Caco-2 (cell line): ENCODE measurements at regions not wholly inside any gene's neighbourhood (a gene's known extent, or its start where the extent isn't known, plus 50 kb on each side); places are given as distances from the start of the nearest gene placed in this dataset.

ENCODE experiments used
- BruUV-seq: library from RNA; stranded (reverse); fragments of 400-500 nt; replicated peaks from 2 replicates; lab custom pipeline; 2021; lab: Mats Ljungman, UMichigan
- CTCF ChIA-PET: fragments of 300-600 bp; sonication (Branson Sonifier 250); formaldehyde crosslinking; loops from one replicate; lab custom pipeline; 2022; ENCODE audit warnings: antibody characterized with exemption; lab: Charles Lee
- POLR2A ChIA-PET: fragments of 300-600 bp; sonication (Branson Sonifier 250); formaldehyde crosslinking; loops from one replicate; lab custom pipeline; 2022; ENCODE audit warnings: antibody characterized with exemption; lab: Charles Lee
- DNase-seq, 2 experiments: peaks; one replicate each; pipeline versions ENCODE4 v3.0.0 to v3.0.0-alpha.2; 2020 to 2022
- H3K27me3 ChIP-seq: replicated peaks from 2 replicates; pipeline ENCODE4 v1.6.0; 2011; ENCODE audit warnings: low read length; ENCODE audit not compliant: control insufficient read depth, insufficient read depth
- H3K36me3 ChIP-seq: 2 replicates; pipeline ENCODE4 v1.5.1; 2011; ENCODE audit warnings: low read length; ENCODE audit not compliant: control insufficient read depth, insufficient read depth
- H3K4me1 ChIP-seq: fragments of 250-450 bp; sonication (Bioruptor Pico); 2 replicates; pipeline ENCODE4 v1.5.1; 2020; ENCODE audit warnings: mild to moderate bottlenecking
- H3K4me3 ChIP-seq: 2 replicates; pipeline ENCODE4 v1.5.1; 2011; ENCODE audit warnings: low read depth, mild to moderate bottlenecking, control low read depth, low read length
- H3K9me3 ChIP-seq: fragments of 250-450 bp; sonication (Bioruptor Pico); 2 replicates; pipeline ENCODE4 v1.5.1; 2020; ENCODE audit warnings: mild to moderate bottlenecking, moderate library complexity
- H3K27ac Mint-ChIP-seq: one replicate; pipeline ENCODE4 v1.8.0; 2022; ENCODE audit warnings: mixed read lengths; ENCODE audit not compliant: unreplicated experiment
- H3K27me3 Mint-ChIP-seq: one replicate; pipeline ENCODE4 v1.8.0; 2022; ENCODE audit warnings: mixed read lengths; ENCODE audit not compliant: insufficient read depth, unreplicated experiment
- H3K36me3 Mint-ChIP-seq: one replicate; pipeline ENCODE4 v1.8.0; 2022; ENCODE audit warnings: mild to moderate bottlenecking, mixed read lengths; ENCODE audit not compliant: insufficient read depth, unreplicated experiment
- H3K4me1 Mint-ChIP-seq: one replicate; pipeline ENCODE4 v1.8.0; 2022; ENCODE audit warnings: low read depth, mixed read lengths; ENCODE audit not compliant: unreplicated experiment
- H3K4me3 Mint-ChIP-seq: one replicate; pipeline ENCODE4 v1.8.0; 2022; ENCODE audit warnings: mild to moderate bottlenecking, moderate library complexity, mixed read lengths; ENCODE audit not compliant: unreplicated experiment
- H3K9me3 Mint-ChIP-seq: one replicate; pipeline ENCODE4 v1.8.0; 2022; ENCODE audit warnings: mixed read lengths; ENCODE audit not compliant: unreplicated experiment
- CTCF ChIP-seq, 2 experiments: fragments of 200-600 bp in 1 of 2; IDR thresholded peaks; 1 replicate in 1 of 2; 2 replicates in 1 of 2; pipeline versions ENCODE4 v1.5.1 to v1.8.0; 2011 to 2022; ENCODE audit warnings: antibody characterized with exemption in 1 of 2, control low read depth in 1 of 2, inconsistent platforms in 1 of 2, low read depth in 1 of 2, low read length in 1 of 2, mild to moderate bottlenecking in 1 of 2, moderate library complexity in 1 of 2; ENCODE audit not compliant: insufficient read depth in 1 of 2, severe bottlenecking in 1 of 2, unreplicated experiment in 1 of 2
- intact Hi-C: fragments of 100-400 bp; cut with micrococcal nuclease; formaldehyde crosslinking; loops from one replicate; pipeline ENCODE4 v1.10.0; 2022; ENCODE audit not compliant: unreplicated experiment

- H3K27me3 ChIP-seq = no peaks in the 10 kb centered on the region
- no peak overlapping the region for H3K4me3 ChIP-seq
- Mint-ChIP-seq H3K4me1 (no peaks in the 10 kb centered on the region), H3K27me3 (no peaks in the 10 kb centered on the region), H3K9me3 (no peaks in the 10 kb centered on the region), H3K36me3 (no peaks in the 10 kb centered on the region), H3K27ac (no peak overlapping the region), H3K4me3 (no peak overlapping the region)
- POLR2A ChIA-PET = no interaction called here
- no peaks in the 10 kb centered on the region for H3K4me1 ChIP-seq
- CTCF ChIA-PET = interaction anchor here (0.6 to 0.7 kb wide), 2 partner anchors 25 to 602 kb away, joined by 3 to 6 read pairs; no protein-coding TSS in a partner anchor
- intact Hi-C loops = no loop called here
- H3K36me3 ChIP-seq = no peaks in the 10 kb centered on the region
- BruUV-seq = no TSS peak
- DNase-seq = no peak
- peaks cover 2% of the 10 kb centered on the region; the same call in 1 of the 2 replicates for H3K9me3 ChIP-seq
- no peak for TF ChIP-seq CTCF (IDR thresholded peaks at IDR 0.05; ENCODE audit: insufficient read depth in 1 of 2, low read depth in 1 of 2, low read length in 1 of 2, severe bottlenecking in 1 of 2, unreplicated experiment in 1 of 2)
Measured at GRCh38 chr1:213830371-213830770, 157.4 kb upstream of the PROX1 start.

- Mint-ChIP-seq H3K27me3 (no peaks in the 10 kb centered on the region), H3K27ac (no peak overlapping the region), H3K4me3 (no peak overlapping the region), H3K36me3 (no peaks in the 10 kb centered on the region), H3K9me3 (no peaks in the 10 kb centered on the region), H3K4me1 (no peaks in the 10 kb centered on the region)
- Histone ChIP-seq H3K4me1 (no peaks in the 10 kb centered on the region), H3K36me3 (no peaks in the 10 kb centered on the region), H3K4me3 (no peak overlapping the region), H3K27me3 (no peaks in the 10 kb centered on the region), H3K9me3 (no peaks in the 10 kb centered on the region)
- POLR2A ChIA-PET = no interaction called here
- TF ChIP-seq CTCF (IDR thresholded peaks at IDR 0.05; ENCODE audit: insufficient read depth in 1 of 2, low read depth in 1 of 2, low read length in 1 of 2, severe bottlenecking in 1 of 2, unreplicated experiment in 1 of 2) = no peak
- no peak for DNase-seq
- CTCF ChIA-PET = no interaction called here
- intact Hi-C loops = no loop called here
- BruUV-seq = no TSS peak
Measured at GRCh38 chr1:213840575-213840974, 147.2 kb upstream of the PROX1 start.

GRCh38 chr1:213844632-213845031 lies 143.1 kb upstream of the PROX1 start:
- intact Hi-C loops = no loop called here
- Histone ChIP-seq H3K4me3 (no peak overlapping the region), H3K27me3 (no peaks in the 10 kb centered on the region), H3K4me1 (no peaks in the 10 kb centered on the region), H3K9me3 (no peaks in the 10 kb centered on the region), H3K36me3 (no peaks in the 10 kb centered on the region)
- H3K36me3 Mint-ChIP-seq = no peaks in the 10 kb centered on the region
- H3K27me3 Mint-ChIP-seq = no peaks in the 10 kb centered on the region
- H3K9me3 Mint-ChIP-seq = no peaks in the 10 kb centered on the region
- no peak for DNase-seq
- ChIA-PET CTCF (interaction anchor here (0.6 kb wide), 1 partner anchor 288 kb away, joined by 5 read pairs; no protein-coding TSS in a partner anchor), POLR2A (no interaction called here)
- H3K27ac Mint-ChIP-seq = no peak overlapping the region
- no peak for TF ChIP-seq CTCF (IDR thresholded peaks at IDR 0.05; ENCODE audit: insufficient read depth in 1 of 2, low read depth in 1 of 2, low read length in 1 of 2, severe bottlenecking in 1 of 2, unreplicated experiment in 1 of 2)
- no peak overlapping the region for H3K4me3 Mint-ChIP-seq
- H3K4me1 Mint-ChIP-seq = no peaks in the 10 kb centered on the region
- no TSS peak for BruUV-seq
